SH-SY5Y (cell line): ENCODE measurements at regions not wholly inside any gene's neighbourhood (a gene's known extent, or its start where the extent isn't known, plus 50 kb on each side); places are given as distances from the start of the nearest gene placed in this dataset.

Source experiments
- GATA2 ChIP-seq: IDR thresholded peaks from 2 replicates; pipeline ENCODE4 v1.6.1; 2011; ENCODE audit warnings: mild to moderate bottlenecking, low read depth, low read length
- GATA3 ChIP-seq: IDR thresholded peaks from 2 replicates; pipeline ENCODE4 v1.6.1; 2011; ENCODE audit warnings: low read depth, mild to moderate bottlenecking, low read length, moderate library complexity

- TF ChIP-seq GATA2: no peak
- TF ChIP-seq GATA3: no peak
These were observed 53.0 kb upstream of the RPH3A start for GRCh38 chr12:112738531-112738930.
